ENCODE measurements at regions not wholly inside any gene's neighbourhood (a gene's known extent, or its start where the extent isn't known, plus 50 kb on each side); places are given as distances from the start of the nearest gene placed in this dataset.

DNA sequence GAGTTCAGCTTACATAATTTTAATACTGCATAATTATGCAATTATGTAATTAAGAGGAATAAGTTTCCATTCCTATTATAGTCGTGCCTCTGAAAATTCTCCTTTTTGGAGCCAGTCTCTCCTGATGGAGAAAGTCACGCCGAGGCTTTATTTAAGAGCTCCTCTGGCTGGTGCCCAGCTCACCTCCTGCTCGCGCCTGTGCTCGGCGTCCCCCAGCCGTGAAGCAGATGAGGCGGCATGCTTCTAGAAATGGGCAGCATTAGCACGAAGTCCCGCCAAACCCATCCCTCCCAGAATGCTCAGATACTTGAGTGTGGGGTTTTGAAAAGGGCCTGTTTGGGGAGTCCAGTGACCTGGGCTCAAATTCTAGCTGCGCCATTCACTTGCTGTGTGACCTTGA is 153.0 kb downstream of the PHETA1 start:
- TF ChIP-seq, protein P1, sequence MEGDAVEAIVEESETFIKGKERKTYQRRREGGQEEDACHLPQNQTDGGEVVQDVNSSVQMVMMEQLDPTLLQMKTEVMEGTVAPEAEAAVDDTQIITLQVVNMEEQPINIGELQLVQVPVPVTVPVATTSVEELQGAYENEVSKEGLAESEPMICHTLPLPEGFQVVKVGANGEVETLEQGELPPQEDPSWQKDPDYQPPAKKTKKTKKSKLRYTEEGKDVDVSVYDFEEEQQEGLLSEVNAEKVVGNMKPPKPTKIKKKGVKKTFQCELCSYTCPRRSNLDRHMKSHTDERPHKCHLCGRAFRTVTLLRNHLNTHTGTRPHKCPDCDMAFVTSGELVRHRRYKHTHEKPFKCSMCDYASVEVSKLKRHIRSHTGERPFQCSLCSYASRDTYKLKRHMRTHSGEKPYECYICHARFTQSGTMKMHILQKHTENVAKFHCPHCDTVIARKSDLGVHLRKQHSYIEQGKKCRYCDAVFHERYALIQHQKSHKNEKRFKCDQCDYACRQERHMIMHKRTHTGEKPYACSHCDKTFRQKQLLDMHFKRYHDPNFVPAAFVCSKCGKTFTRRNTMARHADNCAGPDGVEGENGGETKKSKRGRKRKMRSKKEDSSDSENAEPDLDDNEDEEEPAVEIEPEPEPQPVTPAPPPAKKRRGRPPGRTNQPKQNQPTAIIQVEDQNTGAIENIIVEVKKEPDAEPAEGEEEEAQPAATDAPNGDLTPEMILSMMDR (IDR thresholded peaks at IDR 0.05) = no peak
- TF ChIP-seq POLR2A (IDR thresholded peaks at IDR 0.05) (no peak), EP300 (IDR thresholded peaks at IDR 0.05) (no peak)
